DOHH2 (cell line): ENCODE measurements at regions not wholly inside any gene's neighbourhood (a gene's known extent, or its start where the extent isn't known, plus 50 kb on each side); places are given as distances from the start of the nearest gene placed in this dataset.

ENCODE experiments used
- CTCF ChIP-seq: fragments of 200-600 bp; sonication (generic); IDR thresholded peaks from one replicate; pipeline ENCODE4 v1.5.1; 2014; ENCODE audit warnings: antibody characterized with exemption, mild to moderate bottlenecking, low read depth, low read length; ENCODE audit not compliant: poor library complexity, severe bottlenecking
- EZH2phosphoT487 ChIP-seq: fragments of 200-600 bp; sonication (generic); IDR thresholded peaks from 2 replicates; pipeline ENCODE4 v1.6.1; 2017; ENCODE audit warnings: borderline replicate concordance, mild to moderate bottlenecking, antibody characterized with exemption, low read length, moderate library complexity, mixed read lengths

GRCh38 chr6:94785514-94785913 is 791.8 kb upstream of the MANEA start:
- TF ChIP-seq CTCF (no peak), EZH2phosphoT487 (no peak)
